NB4 (cell line): ENCODE measurements at regions not wholly inside any gene's neighbourhood (a gene's known extent, or its start where the extent isn't known, plus 50 kb on each side); places are given as distances from the start of the nearest gene placed in this dataset.
A peak's percentile ranks its signal among the peaks of the same experiment; 100 is the strongest.

Experiments
- DNase-seq: peaks from one replicate; pipeline ENCODE4 v3.0.0; 2010; ENCODE audit warnings: low read depth
- H3K4me3 ChIP-seq: one replicate; pipeline ENCODE4 v1.5.1; 2011; ENCODE audit warnings: mild to moderate bottlenecking, low read depth, low read length, moderate library complexity
- CTCF ChIP-seq: IDR thresholded peaks from one replicate; pipeline ENCODE4 v1.5.1; 2012; ENCODE audit warnings: low read depth, low read length
- MAX ChIP-seq: IDR thresholded peaks from 2 replicates; pipeline ENCODE4 v1.6.1; 2011; ENCODE audit warnings: low read depth, low read length
- MYC ChIP-seq: IDR thresholded peaks from 2 replicates; pipeline ENCODE4 v1.6.1; 2011; ENCODE audit warnings: low read depth, low read length
- POLR2A ChIP-seq: IDR thresholded peaks from 2 replicates; pipeline ENCODE4 v1.6.1; 2011; ENCODE audit warnings: mild to moderate bottlenecking; ENCODE audit not compliant: insufficient read length; ENCODE audit errors: extremely low read depth

DNA sequence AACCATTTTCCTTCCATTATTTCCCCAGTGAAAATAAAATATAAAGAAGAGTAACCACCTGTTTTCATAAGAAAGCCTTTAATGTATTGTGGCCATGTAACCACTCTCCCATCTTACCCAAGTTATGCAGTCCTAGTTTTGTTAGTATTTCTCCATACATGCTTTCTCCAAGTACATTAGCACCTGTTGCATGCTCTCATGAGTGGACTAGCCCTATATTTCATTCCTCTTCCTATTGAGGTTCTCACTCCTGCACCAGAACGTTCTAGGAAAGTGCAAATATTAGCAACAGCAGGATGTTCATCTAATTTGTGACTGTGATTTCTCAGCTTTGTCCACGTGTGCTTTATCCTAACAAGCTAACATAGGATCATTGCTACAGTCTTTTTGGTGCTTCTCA, 155.1 kb upstream of the NPVF start:
- no peak for DNase-seq
- no peak overlapping the region for H3K4me3 ChIP-seq
- TF ChIP-seq MAX (no peak), CTCF (no peak), MYC (no peak), POLR2A (no peak)

DNA sequence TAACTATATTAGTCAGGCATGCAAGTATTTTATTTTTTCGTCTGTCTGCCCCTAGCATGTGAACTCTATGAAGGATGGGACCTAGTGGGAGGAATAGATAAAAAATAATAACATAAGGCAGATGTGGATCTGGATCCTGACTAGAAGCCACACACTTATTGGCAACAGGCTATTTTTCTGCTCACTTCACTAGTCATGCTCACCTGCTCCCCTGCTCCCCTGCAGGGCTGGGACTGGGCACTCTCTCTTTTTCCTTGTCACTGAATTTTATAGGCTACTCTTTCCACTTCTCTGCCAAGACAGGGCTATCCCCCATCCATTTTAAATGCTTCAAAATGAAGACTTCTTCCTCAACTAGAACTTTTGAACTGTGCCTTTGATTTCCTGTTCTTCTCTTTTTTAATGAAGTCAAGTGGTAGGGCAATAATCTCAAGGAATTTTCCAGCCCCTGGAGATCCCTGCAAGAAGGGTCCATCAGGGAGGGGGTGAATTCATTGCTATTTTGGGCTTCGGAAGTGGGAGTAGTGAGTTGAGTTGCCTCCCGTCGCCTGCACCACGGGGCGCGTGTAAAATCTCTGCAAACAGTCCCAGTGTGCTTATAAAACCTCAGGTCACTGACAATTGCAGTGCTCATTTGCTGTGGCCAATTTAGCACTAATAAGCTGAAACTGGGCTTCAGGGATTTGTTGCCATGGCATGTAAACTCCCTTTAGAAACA, 156.7 kb upstream of the NPVF start:
- TF ChIP-seq MAX (no peak), CTCF (no peak), MYC (no peak), POLR2A (no peak)
- DNase-seq: no peak
- H3K4me3 ChIP-seq: no peak overlapping the region

GRCh38 chr7:25385506-25386136, 157.3 kb upstream of the NPVF start:
- TF ChIP-seq CTCF (no peak), MAX (no peak), POLR2A (no peak), MYC (no peak)
- H3K4me3 ChIP-seq: no peak overlapping the region
- no peak for DNase-seq

- DNase-seq: no peak
- TF ChIP-seq POLR2A: no peak
These were observed 158.0 kb upstream of the NPVF start for GRCh38 chr7:25386311-25386744.

DNA sequence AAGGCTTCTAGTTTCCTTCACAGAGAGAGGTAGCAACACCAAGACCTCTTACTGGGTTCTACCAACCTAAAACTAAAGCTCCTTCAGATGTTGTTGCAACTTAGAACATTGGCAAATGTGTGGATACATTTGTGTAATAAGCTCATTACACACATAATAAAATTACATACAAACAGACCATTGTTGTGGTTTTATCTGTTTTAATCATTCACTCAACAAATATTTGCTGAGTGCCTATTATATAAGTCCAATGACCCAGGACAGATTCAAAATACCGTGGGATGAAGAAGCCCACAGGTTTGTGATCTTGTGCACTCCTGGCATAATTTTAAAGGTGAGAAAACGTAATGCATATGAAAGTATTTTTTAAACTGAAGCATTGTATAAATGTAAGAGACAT, 160.4 kb upstream of the NPVF start:
- TF ChIP-seq CTCF (no peak), MAX (no peak)
- no peak for DNase-seq
- H3K4me3 ChIP-seq: no peak overlapping the region

More at GRCh38 chr7:25386311-25386744, 158.0 kb upstream of the NPVF start:
- H3K4me3 ChIP-seq: no peak overlapping the region

GRCh38 chr7:25389489-25390106, 161.3 kb upstream of the NPVF start:
- TF ChIP-seq MAX (no peak), CTCF (peak; percentile 48), MYC (no peak), POLR2A (no peak)
- peak; percentile 65 for DNase-seq
- no peak overlapping the region for H3K4me3 ChIP-seq
